ENCODE measurements at regions not wholly inside any gene's neighbourhood (a gene's known extent, or its start where the extent isn't known, plus 50 kb on each side); places are given as distances from the start of the nearest gene placed in this dataset.
"Not testable (repeated sequence)": the region's sequence is repeated elsewhere in the genome, so short reads cannot be mapped to it uniquely, and the experiment has no call there.

GRCh38 chr2:192535956-192536921 is 341.5 kb upstream of the TMEFF2 start:
- no peak for DNase-seq (ENCODE audit: low read depth)

GRCh38 chr2:192534072-192534471 is 339.3 kb upstream of the TMEFF2 start:
- DNase-seq (ENCODE audit: low read depth): no peak

- not testable (repeated sequence) for DNase-seq (ENCODE audit: low read depth)
Observed at GRCh38 chr2:192524642-192525251, 330.0 kb upstream of the TMEFF2 start.

- DNase-seq (ENCODE audit: low read depth): not testable (repeated sequence)
Observed at GRCh38 chr2:192524214-192524613, 329.5 kb upstream of the TMEFF2 start.

GRCh38 chr2:192515937-192516336 is 321.2 kb upstream of the TMEFF2 start:
- no peak for DNase-seq (ENCODE audit: low read depth)

GRCh38 chr2:192513575-192513974 is 318.8 kb upstream of the TMEFF2 start:
- no peak for DNase-seq (ENCODE audit: low read depth)

- not testable (repeated sequence) for DNase-seq (ENCODE audit: low read depth)
Observed at GRCh38 chr2:192507836-192508450, 313.2 kb upstream of the TMEFF2 start.

- peak; percentile 45 for DNase-seq (ENCODE audit: low read depth)
Observed at GRCh38 chr2:192500550-192501200, 305.9 kb upstream of the TMEFF2 start.

- DNase-seq (ENCODE audit: low read depth): peak; percentile 2
Observed at GRCh38 chr2:192499476-192499875, 304.7 kb upstream of the TMEFF2 start.

- DNase-seq (ENCODE audit: low read depth): no peak
Observed at GRCh38 chr2:192498747-192499146, 304.0 kb upstream of the TMEFF2 start.

- DNase-seq (ENCODE audit: low read depth): not testable (repeated sequence)
Observed at GRCh38 chr2:192488158-192488557, 293.4 kb upstream of the TMEFF2 start.

GRCh38 chr2:192487636-192488035 is 292.9 kb upstream of the TMEFF2 start:
- DNase-seq (ENCODE audit: low read depth): no peak

GRCh38 chr2:192484903-192485302 is 290.2 kb upstream of the TMEFF2 start:
- DNase-seq (ENCODE audit: low read depth): no peak

- no peak for DNase-seq (ENCODE audit: low read depth)
Observed at GRCh38 chr2:192480984-192481383, 286.3 kb upstream of the TMEFF2 start.

- no peak for DNase-seq (ENCODE audit: low read depth)
Observed at GRCh38 chr2:192473331-192473730, 278.6 kb upstream of the TMEFF2 start.

GRCh38 chr2:192471982-192472381 is 277.2 kb upstream of the TMEFF2 start:
- DNase-seq (ENCODE audit: low read depth): no peak

GRCh38 chr2:192469612-192470011 is 274.9 kb upstream of the TMEFF2 start:
- DNase-seq (ENCODE audit: low read depth): no peak

GRCh38 chr2:192467953-192468660 is 273.4 kb upstream of the TMEFF2 start:
- DNase-seq (ENCODE audit: low read depth): no peak

GRCh38 chr2:192465141-192465540 is 270.4 kb upstream of the TMEFF2 start:
- no peak for DNase-seq (ENCODE audit: low read depth)

GRCh38 chr2:192459422-192459821 is 264.7 kb upstream of the TMEFF2 start:
- DNase-seq (ENCODE audit: low read depth): no peak

- no peak for DNase-seq (ENCODE audit: low read depth)
Observed at GRCh38 chr2:192448881-192449280, 254.1 kb upstream of the TMEFF2 start.

Measured in fibroblast of the conjunctiva (primary cell).